ENCODE measurements at regions not wholly inside any gene's neighbourhood (a gene's known extent, or its start where the extent isn't known, plus 50 kb on each side); places are given as distances from the start of the nearest gene placed in this dataset.

GRCh38 chr14:38000340-38000739 is 207.4 kb upstream of the SSTR1 start (continued):
- TF ChIP-seq KLF12 (CRISPR knock-in tag; IDR thresholded peaks at IDR 0.05; ENCODE audit: borderline replicate concordance) (no peak), SRSF4 (IDR thresholded peaks at IDR 0.05; ENCODE audit: low read depth, low read length, poor library complexity, severe bottlenecking) (no peak)

DNA sequence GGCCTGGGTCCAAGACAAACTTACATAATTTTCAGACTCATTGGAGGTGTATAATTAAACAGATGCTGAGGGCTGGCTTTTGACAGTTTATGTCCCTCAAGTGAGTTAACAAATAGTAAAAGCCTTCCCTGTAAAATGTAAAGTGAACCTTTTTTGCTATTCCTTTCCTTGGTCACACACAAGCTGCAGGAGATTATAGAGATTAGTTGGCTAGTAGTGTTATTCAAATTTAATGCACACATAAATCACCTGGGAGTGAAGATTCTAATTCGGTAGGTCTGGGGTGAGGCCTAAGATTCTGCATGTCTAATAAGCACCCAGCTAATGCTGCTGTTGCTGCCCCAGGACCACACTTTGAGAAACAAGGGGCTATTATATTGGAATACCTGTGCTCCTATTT is 206.2 kb upstream of the SSTR1 start:
- DNase-seq (ENCODE audit: low spot score) (no peak), ATAC-seq (no peak), FAIRE-seq (no peak)
- in situ Hi-C loops (cut with HindIII; ENCODE audit: extremely low pct_ligation_motif_present, low pct_unique_long_range_greater_than_20kb) (loop anchor here (25.0 kb wide), 1 partner anchor 289 kb away; no protein-coding TSS in a partner anchor), intact Hi-C loops (cut with micrococcal nuclease; ENCODE audit: unreplicated experiment) (no loop called here)
- Histone ChIP-seq H3K36me3 (replicated peaks in 1 of 2; ENCODE audit: control insufficient read depth in 1 of 2, insufficient read depth in 2 of 2, low read length in 2 of 2) (no peaks in the 10 kb centered on the region), H3K9ac (ENCODE audit: insufficient read depth, low read depth, low read length) (no peak overlapping the region), H3K9me3 (ENCODE audit: low read length) (no peaks in the 10 kb centered on the region), H3K79me2 (ENCODE audit: insufficient read depth, low read length) (no peaks in the 10 kb centered on the region), H3K27ac (ENCODE audit: extremely low read length, insufficient read depth, low read length) (no peak overlapping the region), H3K4me3 (replicated peaks in 1 of 3; ENCODE audit: insufficient read depth in 1 of 3, low read depth in 2 of 3, low read length in 3 of 3) (no peak overlapping the region), H3K4me1 (ENCODE audit: insufficient read depth, low read length) (no peaks in the 10 kb centered on the region), H4K20me1 (ENCODE audit: insufficient read depth, low read length) (no peaks in the 10 kb centered on the region), H3K27me3 (ENCODE audit: control insufficient read depth in 1 of 2, insufficient read depth in 2 of 2, low read length in 2 of 2) (no peaks in the 10 kb centered on the region), H3K4me2 (ENCODE audit: low read depth, low read length) (no peak overlapping the region), H2AFZ (ENCODE audit: low read length) (no peak overlapping the region)
- WGBS (ENCODE audit: low lambda C conversion rate) = 13% methylated on average over 1 of the region's 1 CpG
- ChIA-PET POLR2A (no interaction called here), CTCF (ENCODE audit: low intra/inter-chr PET ratio, low total read pairs) (no interaction called here)
- BruUV-seq (replicated peaks) = no TSS peak
- TF ChIP-seq ZNF710 (CRISPR knock-in tag; IDR thresholded peaks at IDR 0.05; ENCODE audit: borderline replicate concordance) (no peak), EP300 (IDR thresholded peaks at IDR 0.05; ENCODE audit: low read depth in 2 of 2, low read length in 2 of 2) (no peak), EP300 (CRISPR knock-in tag; IDR thresholded peaks at IDR 0.05; ENCODE audit: borderline replicate concordance) (no peak), ZNF232 (CRISPR knock-in tag; IDR thresholded peaks at IDR 0.05; ENCODE audit: borderline replicate concordance) (no peak), MXD3 (CRISPR knock-in tag; IDR thresholded peaks at IDR 0.05) (no peak), ZZZ3 (CRISPR knock-in tag; IDR thresholded peaks at IDR 0.05; ENCODE audit: borderline replicate concordance) (no peak), DNMT3B (CRISPR knock-in tag; conservative IDR thresholded peaks at IDR 0.05) (no peak), ZNF629 (CRISPR knock-in tag; conservative IDR thresholded peaks at IDR 0.05) (no peak), HMGA1 (CRISPR knock-in tag; conservative IDR thresholded peaks at IDR 0.05) (no peak), ZNF362 (CRISPR knock-in tag; IDR thresholded peaks at IDR 0.05; ENCODE audit: borderline replicate concordance) (no peak)
- TF ChIP-seq, protein P1, sequence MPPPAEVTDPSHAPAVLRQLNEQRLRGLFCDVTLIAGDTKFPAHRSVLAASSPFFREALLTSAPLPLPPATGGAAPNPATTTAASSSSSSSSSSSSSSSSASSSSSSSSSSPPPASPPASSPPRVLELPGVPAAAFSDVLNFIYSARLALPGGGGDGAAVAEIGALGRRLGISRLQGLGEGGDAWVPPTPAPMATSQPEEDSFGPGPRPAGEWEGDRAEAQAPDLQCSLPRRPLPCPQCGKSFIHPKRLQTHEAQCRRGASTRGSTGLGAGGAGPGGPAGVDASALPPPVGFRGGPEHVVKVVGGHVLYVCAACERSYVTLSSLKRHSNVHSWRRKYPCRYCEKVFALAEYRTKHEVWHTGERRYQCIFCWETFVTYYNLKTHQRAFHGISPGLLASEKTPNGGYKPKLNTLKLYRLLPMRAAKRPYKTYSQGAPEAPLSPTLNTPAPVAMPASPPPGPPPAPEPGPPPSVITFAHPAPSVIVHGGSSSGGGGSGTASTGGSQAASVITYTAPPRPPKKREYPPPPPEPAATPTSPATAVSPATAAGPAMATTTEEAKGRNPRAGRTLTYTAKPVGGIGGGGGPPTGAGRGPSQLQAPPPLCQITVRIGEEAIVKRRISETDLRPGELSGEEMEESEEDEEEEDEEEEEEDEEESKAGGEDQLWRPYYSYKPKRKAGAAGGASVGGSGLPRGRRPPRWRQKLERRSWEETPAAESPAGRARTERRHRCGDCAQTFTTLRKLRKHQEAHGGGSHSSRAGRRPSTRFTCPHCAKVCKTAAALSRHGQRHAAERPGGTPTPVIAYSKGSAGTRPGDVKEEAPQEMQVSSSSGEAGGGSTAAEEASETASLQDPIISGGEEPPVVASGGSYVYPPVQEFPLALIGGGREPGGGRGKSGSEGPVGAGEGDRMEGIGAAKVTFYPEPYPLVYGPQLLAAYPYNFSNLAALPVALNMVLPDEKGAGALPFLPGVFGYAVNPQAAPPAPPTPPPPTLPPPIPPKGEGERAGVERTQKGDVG (CRISPR knock-in tag; IDR thresholded peaks at IDR 0.05; ENCODE audit: borderline replicate concordance) = no peak
- TF ChIP-seq, protein P2, sequence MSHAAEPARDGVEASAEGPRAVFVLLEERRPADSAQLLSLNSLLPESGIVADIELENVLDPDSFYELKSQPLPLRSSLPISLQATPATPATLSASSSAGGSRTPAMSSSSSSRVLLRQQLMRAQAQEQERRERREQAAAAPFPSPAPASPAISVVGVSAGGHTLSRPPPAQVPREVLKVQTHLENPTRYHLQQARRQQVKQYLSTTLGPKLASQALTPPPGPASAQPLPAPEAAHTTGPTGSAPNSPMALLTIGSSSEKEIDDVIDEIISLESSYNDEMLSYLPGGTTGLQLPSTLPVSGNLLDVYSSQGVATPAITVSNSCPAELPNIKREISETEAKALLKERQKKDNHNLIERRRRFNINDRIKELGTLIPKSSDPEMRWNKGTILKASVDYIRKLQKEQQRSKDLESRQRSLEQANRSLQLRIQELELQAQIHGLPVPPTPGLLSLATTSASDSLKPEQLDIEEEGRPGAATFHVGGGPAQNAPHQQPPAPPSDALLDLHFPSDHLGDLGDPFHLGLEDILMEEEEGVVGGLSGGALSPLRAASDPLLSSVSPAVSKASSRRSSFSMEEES (CRISPR knock-in tag; IDR thresholded peaks at IDR 0.05) = no peak
